Esophagus muscularis mucosa (tissue), 4 donors: ENCODE measurements at regions not wholly inside any gene's neighbourhood (a gene's known extent, or its start where the extent isn't known, plus 50 kb on each side); places are given as distances from the start of the nearest gene placed in this dataset.

Experiments used
- CTCF ChIP-seq, 3 experiments: fragments of 200-600 bp in 2 of 3; fragments of 450-650 bp in 1 of 3; sonication (generic) in 2 of 3; IDR thresholded peaks; one replicate each; pipeline ENCODE4 v1.5.1; 2017 to 2019; ENCODE audit warnings: antibody characterized with exemption in 3 of 3, mild to moderate bottlenecking in 2 of 3, moderate library complexity in 1 of 3
- EP300 ChIP-seq: sonication (generic); formaldehyde crosslinking; IDR thresholded peaks from one replicate; pipeline ENCODE4 v1.6.1; 2017; ENCODE audit warnings: antibody characterized with exemption
- POLR2A ChIP-seq: fragments of 450-650 bp; IDR thresholded peaks from one replicate; pipeline ENCODE4 v1.6.1; 2017; ENCODE audit warnings: antibody characterized with exemption, moderate library complexity, mild to moderate bottlenecking, low read depth
- POLR2AphosphoS5 ChIP-seq, 2 donors: sonication (generic); formaldehyde crosslinking; IDR thresholded peaks; one replicate each; pipeline ENCODE4 v1.6.1; 2017; ENCODE audit warnings: antibody characterized with exemption in 2 of 2

GRCh38 chr20:24873025-24873620 is 75.9 kb upstream of the CST7 start:
- TF ChIP-seq CTCF (IDR thresholded peaks at IDR 0.05) (no peak), POLR2A (no peak), EP300 (no peak), POLR2AphosphoS5 (IDR thresholded peaks at IDR 0.05) (no peak)
